ENCODE measurements at regions not wholly inside any gene's neighbourhood (a gene's known extent, or its start where the extent isn't known, plus 50 kb on each side); places are given as distances from the start of the nearest gene placed in this dataset.

DNA sequence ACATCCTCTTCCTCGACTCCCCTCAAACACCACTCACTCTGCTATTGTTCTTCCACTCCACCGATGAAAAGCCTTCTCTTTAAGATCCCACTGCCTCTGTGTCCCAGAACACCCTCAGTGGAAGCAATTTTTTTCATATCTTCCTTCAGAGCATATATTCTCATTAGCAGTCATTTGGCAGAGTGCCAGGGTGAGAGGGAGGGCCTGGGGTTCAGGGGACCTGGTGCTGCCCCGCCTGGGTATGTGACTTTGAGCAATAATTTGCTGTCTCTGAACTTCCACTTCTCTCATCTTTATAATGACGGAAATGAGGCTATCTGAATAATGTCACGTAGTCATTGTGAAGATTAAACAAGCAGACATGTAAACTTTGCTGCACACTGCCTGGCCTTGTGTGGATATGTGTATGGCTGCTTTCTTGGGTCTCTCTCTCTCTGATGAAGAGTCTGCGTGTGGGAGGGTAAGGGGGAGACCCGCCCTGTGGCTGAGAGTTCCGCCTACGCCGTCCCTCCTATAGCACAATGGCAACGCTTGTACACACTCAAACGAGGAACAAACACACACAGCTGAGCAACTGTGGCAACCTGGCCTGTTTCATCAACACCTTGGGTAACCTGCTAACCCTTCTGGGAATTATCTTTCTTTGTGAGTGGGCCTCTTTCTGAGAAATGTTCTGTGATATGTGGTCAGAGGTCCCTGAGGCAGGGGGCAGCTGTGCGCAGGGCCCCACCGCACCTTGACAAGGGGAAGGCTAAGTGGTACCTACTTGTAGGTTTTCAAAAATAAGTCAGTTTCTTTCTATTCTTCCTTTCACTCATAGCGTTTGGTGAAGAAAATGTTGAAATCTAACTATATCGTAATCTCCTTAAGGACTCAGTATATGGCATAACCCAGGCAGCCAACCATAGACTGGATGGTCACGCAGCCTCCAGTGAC, 369.8 kb downstream of the SV2B start (continued):
- TF ChIP-seq, protein P1, sequence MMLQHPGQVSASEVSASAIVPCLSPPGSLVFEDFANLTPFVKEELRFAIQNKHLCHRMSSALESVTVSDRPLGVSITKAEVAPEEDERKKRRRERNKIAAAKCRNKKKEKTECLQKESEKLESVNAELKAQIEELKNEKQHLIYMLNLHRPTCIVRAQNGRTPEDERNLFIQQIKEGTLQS (IDR thresholded peaks at IDR 0.05): no peak
- TF ChIP-seq, protein P1 (CRISPR knock-in tag; conservative IDR thresholded peaks at IDR 0.05): no peak
- TF ChIP-seq L3MBTL2 (IDR thresholded peaks at IDR 0.05) (peak; percentile 84), ZNF165 (CRISPR knock-in tag; IDR thresholded peaks at IDR 0.05; ENCODE audit: borderline replicate concordance) (no peak), CREBBP (IDR thresholded peaks at IDR 0.05; ENCODE audit: low read depth, low read length) (no peak), TEAD4 (IDR thresholded peaks at IDR 0.05; ENCODE audit: low read length) (peak; percentile 76), TEAD4 (CRISPR knock-in tag; IDR thresholded peaks at IDR 0.05; ENCODE audit: borderline replicate concordance) (no peak), NRF1 (conservative IDR thresholded peaks at IDR 0.05 in 1 of 2, IDR thresholded peaks at IDR 0.05 in 1 of 2) (peak; percentile 48 to 56; a peak in 3 of 4 replicates)

DNA sequence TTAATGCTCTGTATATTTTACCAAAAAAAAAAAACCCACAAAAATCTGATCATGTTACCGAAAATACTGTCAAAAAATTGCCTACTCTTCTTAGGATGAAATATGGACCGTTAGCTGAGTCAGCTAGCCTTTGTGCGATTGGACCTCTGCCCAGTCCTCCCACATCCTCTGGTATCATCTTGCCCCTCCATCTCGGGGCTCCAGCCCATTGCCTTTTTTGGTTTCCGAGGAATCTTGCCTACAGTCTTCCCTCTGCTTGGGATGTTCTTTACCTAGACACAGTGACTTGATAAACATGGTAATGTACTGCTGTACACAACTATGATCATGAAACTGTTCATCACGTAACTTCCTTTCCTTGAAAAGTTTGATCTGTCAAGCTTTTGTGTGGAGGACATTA, 371.4 kb downstream of the SV2B start:
- no TSS peak for BruUV-seq (replicated peaks)
- Histone ChIP-seq H3K27me3 (ENCODE audit: control insufficient read depth in 2 of 2, insufficient read depth in 2 of 2, low read length in 2 of 2) (no peaks in the 10 kb centered on the region), H3K4me3 (no peak overlapping the region), H3K4me2 (ENCODE audit: insufficient read depth, low read length) (peak overlapping the region; percentile 47), H3K36me3 (ENCODE audit: control insufficient read depth, insufficient read depth, low read length) (no peaks in the 10 kb centered on the region), H3K79me2 (ENCODE audit: control insufficient read depth, insufficient read depth, low read length) (no peaks in the 10 kb centered on the region), H3K9ac (ENCODE audit: insufficient read depth in 1 of 2, low read depth in 2 of 2, low read length in 2 of 2) (no peak overlapping the region), H3K4me1 (replicated peaks in 1 of 2; ENCODE audit: control insufficient read depth in 2 of 2, insufficient read depth in 2 of 2, low read length in 2 of 2) (peaks cover 18 to 41% of the 10 kb centered on the region in 2 experiments), H3K9me1 (ENCODE audit: control insufficient read depth, insufficient read depth, low read length) (no peaks in the 10 kb centered on the region), H2AFZ (ENCODE audit: low read depth, low read length) (peak overlapping the region; percentile 61; the same call in 1 of the 2 replicates), H4K20me1 (replicated peaks; ENCODE audit: control insufficient read depth, insufficient read depth, low read length) (no peaks in the 10 kb centered on the region), H3K9me3 (replicated peaks; ENCODE audit: control insufficient read depth, insufficient read depth, low read depth, low read length) (no peaks in the 10 kb centered on the region), H3K27ac (ENCODE audit: extremely low read depth, low read depth, low read length) (no peak overlapping the region)
- in situ Hi-C loops (cut with MboI): no loop called here
- POLR2A ChIA-PET: interaction anchor here (0.5 kb wide), 1 partner anchor 479 kb away, joined by 3 read pairs; no protein-coding TSS in a partner anchor
- ATAC-seq (peak; percentile 84), DNase-seq (ENCODE audit: extremely low read depth in 1 of 4, low spot score in 3 of 4) (peak; percentile 25 to 72 (median 49)), FAIRE-seq (peak; percentile 87)
- CTCF ChIA-PET (ENCODE audit: low intra/inter-chr PET ratio): no interaction called here
- intact Hi-C loops (cut with micrococcal nuclease): no loop called here
- 1% methylated on average over 6 of the region's 6 CpGs for WGBS (ENCODE audit: insufficient coverage, low coverage, missing lambda C conversion rate)
- no peak for TF ChIP-seq DDX20 (tag; IDR thresholded peaks at IDR 0.05; ENCODE audit: low read depth)
- TF ChIP-seq SP2 (IDR thresholded peaks at IDR 0.05; ENCODE audit: extremely low read depth, low read depth, low read length, poor library complexity, severe bottlenecking): no peak
- TF ChIP-seq, protein P2, sequence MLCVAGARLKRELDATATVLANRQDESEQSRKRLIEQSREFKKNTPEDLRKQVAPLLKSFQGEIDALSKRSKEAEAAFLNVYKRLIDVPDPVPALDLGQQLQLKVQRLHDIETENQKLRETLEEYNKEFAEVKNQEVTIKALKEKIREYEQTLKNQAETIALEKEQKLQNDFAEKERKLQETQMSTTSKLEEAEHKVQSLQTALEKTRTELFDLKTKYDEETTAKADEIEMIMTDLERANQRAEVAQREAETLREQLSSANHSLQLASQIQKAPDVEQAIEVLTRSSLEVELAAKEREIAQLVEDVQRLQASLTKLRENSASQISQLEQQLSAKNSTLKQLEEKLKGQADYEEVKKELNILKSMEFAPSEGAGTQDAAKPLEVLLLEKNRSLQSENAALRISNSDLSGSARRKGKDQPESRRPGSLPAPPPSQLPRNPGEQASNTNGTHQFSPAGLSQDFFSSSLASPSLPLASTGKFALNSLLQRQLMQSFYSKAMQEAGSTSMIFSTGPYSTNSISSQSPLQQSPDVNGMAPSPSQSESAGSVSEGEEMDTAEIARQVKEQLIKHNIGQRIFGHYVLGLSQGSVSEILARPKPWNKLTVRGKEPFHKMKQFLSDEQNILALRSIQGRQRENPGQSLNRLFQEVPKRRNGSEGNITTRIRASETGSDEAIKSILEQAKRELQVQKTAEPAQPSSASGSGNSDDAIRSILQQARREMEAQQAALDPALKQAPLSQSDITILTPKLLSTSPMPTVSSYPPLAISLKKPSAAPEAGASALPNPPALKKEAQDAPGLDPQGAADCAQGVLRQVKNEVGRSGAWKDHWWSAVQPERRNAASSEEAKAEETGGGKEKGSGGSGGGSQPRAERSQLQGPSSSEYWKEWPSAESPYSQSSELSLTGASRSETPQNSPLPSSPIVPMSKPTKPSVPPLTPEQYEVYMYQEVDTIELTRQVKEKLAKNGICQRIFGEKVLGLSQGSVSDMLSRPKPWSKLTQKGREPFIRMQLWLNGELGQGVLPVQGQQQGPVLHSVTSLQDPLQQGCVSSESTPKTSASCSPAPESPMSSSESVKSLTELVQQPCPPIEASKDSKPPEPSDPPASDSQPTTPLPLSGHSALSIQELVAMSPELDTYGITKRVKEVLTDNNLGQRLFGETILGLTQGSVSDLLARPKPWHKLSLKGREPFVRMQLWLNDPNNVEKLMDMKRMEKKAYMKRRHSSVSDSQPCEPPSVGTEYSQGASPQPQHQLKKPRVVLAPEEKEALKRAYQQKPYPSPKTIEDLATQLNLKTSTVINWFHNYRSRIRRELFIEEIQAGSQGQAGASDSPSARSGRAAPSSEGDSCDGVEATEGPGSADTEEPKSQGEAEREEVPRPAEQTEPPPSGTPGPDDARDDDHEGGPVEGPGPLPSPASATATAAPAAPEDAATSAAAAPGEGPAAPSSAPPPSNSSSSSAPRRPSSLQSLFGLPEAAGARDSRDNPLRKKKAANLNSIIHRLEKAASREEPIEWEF (CRISPR knock-in tag; IDR thresholded peaks at IDR 0.05): no peak
- TF ChIP-seq, protein P3, sequence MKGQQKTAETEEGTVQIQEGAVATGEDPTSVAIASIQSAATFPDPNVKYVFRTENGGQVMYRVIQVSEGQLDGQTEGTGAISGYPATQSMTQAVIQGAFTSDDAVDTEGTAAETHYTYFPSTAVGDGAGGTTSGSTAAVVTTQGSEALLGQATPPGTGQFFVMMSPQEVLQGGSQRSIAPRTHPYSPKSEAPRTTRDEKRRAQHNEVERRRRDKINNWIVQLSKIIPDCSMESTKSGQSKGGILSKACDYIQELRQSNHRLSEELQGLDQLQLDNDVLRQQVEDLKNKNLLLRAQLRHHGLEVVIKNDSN (CRISPR knock-in tag; IDR thresholded peaks at IDR 0.05): no peak
